T-cell (primary cell): ENCODE measurements at regions not wholly inside any gene's neighbourhood (a gene's known extent, or its start where the extent isn't known, plus 50 kb on each side); places are given as distances from the start of the nearest gene placed in this dataset.
"Not testable (repeated sequence)": the region's sequence is repeated elsewhere in the genome, so short reads cannot be mapped to it uniquely, and the experiment has no call there.

Experiments
- ATAC-seq, 4 experiments: fragments of 200-7000 bp in 3 of 4; fragments of 150-1000 bp in 1 of 4; cut with Tn5 transposase; replicated peaks in 1 of 4; 1 replicate in 3 of 4; 2 replicates in 1 of 4; pipeline ENCODE4 v1.10.0; 2021; ENCODE audit warnings: moderate library complexity in 3 of 4, mild to moderate bottlenecking in 2 of 4, moderate number of reproducible peaks in 1 of 4
- CTCF ChIA-PET, 2 donors: fragments of 300-600 bp; sonication (Branson Sonifier 250); formaldehyde crosslinking; loops; one replicate each; lab custom pipeline; 2022; ENCODE audit warnings: antibody characterized with exemption in 2 of 2; lab: Charles Lee
- POLR2A ChIA-PET, 2 donors: fragments of 300-600 bp; sonication (Branson Sonifier 250); formaldehyde crosslinking; loops; one replicate each; lab custom pipeline; 2022; ENCODE audit warnings: antibody characterized with exemption in 2 of 2; lab: Charles Lee
- DNase-seq, 35 experiments: peaks; one replicate each; pipeline versions ENCODE4 v3.0.0 to v3.0.0-alpha.2; 2013 to 2023
- H3K27ac ChIP-seq: one replicate; pipeline ENCODE4 v1.5.1; 2013; ENCODE audit warnings: low read length
- H3K27me3 ChIP-seq, 2 experiments: replicated peaks in 1 of 2; 1 replicate in 1 of 2; 2 replicates in 1 of 2; pipeline versions ENCODE4 v1.6.1 to v1.7.0; 2013; ENCODE audit warnings: low read length in 1 of 2, mixed read lengths in 1 of 2; ENCODE audit not compliant: control insufficient read depth in 2 of 2, insufficient read depth in 2 of 2; ENCODE audit errors: extremely low read depth in 1 of 2
- H3K36me3 ChIP-seq, 2 donors: 1 replicate in 1 of 2; 2 replicates in 1 of 2; pipeline versions ENCODE4 v1.6.1 to v1.7.0; 2013; ENCODE audit warnings: low read length in 1 of 2; ENCODE audit not compliant: control insufficient read depth in 2 of 2, insufficient read depth in 1 of 2; ENCODE audit errors: extremely low read depth in 1 of 2
- H3K4me1 ChIP-seq, 2 experiments: 1 replicate in 1 of 2; 2 replicates in 1 of 2; pipeline versions ENCODE4 v1.6.1 to v1.7.0; 2013; ENCODE audit warnings: low read length in 2 of 2, mixed read lengths in 1 of 2; ENCODE audit not compliant: insufficient read depth in 2 of 2, control insufficient read depth in 1 of 2; ENCODE audit errors: extremely low read depth in 1 of 2
- H3K4me3 ChIP-seq, 2 donors: 1 replicate in 1 of 2; 2 replicates in 1 of 2; pipeline versions ENCODE4 v1.5.1 to v1.7.0; 2013; ENCODE audit warnings: mild to moderate bottlenecking in 2 of 2, low read length in 1 of 2, moderate library complexity in 1 of 2; ENCODE audit not compliant: control insufficient read depth in 1 of 2; ENCODE audit errors: extremely low read depth in 1 of 2
- H3K9me3 ChIP-seq: 2 replicates; pipeline ENCODE4 v1.7.0; 2013
- H3K27ac Mint-ChIP-seq, 2 donors: one replicate each; pipeline ENCODE4 v1.8.0; 2020 to 2021; ENCODE audit warnings: mild to moderate bottlenecking in 2 of 2, mixed read lengths in 2 of 2
- H3K27me3 Mint-ChIP-seq, 2 donors: one replicate each; pipeline ENCODE4 v1.8.0; 2021 to 2022; ENCODE audit warnings: mixed read lengths in 2 of 2
- H3K36me3 Mint-ChIP-seq: one replicate; pipeline ENCODE4 v1.8.0; 2021; ENCODE audit warnings: mixed read lengths
- H3K4me1 Mint-ChIP-seq, 3 donors: one replicate each; pipeline ENCODE4 v1.8.0; 2020 to 2022; ENCODE audit warnings: mixed read lengths in 3 of 3, mild to moderate bottlenecking in 1 of 3
- H3K4me3 Mint-ChIP-seq, 3 donors: one replicate each; pipeline ENCODE4 v1.8.0; 2020 to 2022; ENCODE audit warnings: mild to moderate bottlenecking in 3 of 3, mixed read lengths in 3 of 3, moderate library complexity in 3 of 3
- H3K9me3 Mint-ChIP-seq, 3 donors: one replicate each; pipeline ENCODE4 v1.8.0; 2020 to 2022; ENCODE audit warnings: mixed read lengths in 3 of 3
- WGBS: methylation state at CpG from one replicate; pipeline ENCODE4 v1.1.5; 2013; ENCODE audit warnings: missing lambda C conversion rate; ENCODE audit not compliant: insufficient coverage; 5-methylcytosine and 5-hydroxymethylcytosine counted together

DNA sequence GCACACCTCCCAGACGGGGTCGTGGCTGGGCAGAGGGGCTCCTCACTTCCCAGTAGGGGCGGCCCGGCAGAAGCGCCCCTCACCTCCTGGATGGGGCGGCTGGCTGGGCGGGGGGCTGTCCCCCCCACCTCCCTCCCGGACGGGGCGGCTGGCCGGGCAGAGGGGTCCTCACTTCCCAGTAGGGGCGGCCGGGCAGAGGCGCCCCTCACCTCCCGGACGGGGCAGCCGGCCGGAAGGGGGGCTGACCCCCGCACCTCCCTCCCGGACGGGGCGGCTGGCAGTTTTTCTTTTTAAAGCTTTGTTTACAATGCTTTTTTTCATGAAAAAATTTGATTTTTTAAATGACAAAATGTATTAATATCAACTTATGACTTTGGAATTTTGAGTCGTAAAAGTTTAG, 159.0 kb upstream of the ATP2B1 start:
- CTCF ChIA-PET, H3K27ac Mint-ChIP-seq, H3K27ac ChIP-seq, H3K27me3 ChIP-seq, H3K4me3 Mint-ChIP-seq, H3K4me3 ChIP-seq, H3K9me3 ChIP-seq, ATAC-seq, H3K36me3 Mint-ChIP-seq, POLR2A ChIA-PET, H3K36me3 ChIP-seq, H3K27me3 Mint-ChIP-seq, DNase-seq: not testable (repeated sequence)
- peaks cover 28 to 30% (median 30%) of the 10 kb centered on the region in 3 donors for H3K4me1 Mint-ChIP-seq
- peaks cover 15 to 18% of the 10 kb centered on the region in 2 experiments for H3K4me1 ChIP-seq
- H3K9me3 Mint-ChIP-seq, result peaks cover 9 to 23% (median 14%) of the 10 kb centered on the region in 3 donors
- WGBS, result no CpG with 5 or more reads among the region's 23 CpGs

DNA sequence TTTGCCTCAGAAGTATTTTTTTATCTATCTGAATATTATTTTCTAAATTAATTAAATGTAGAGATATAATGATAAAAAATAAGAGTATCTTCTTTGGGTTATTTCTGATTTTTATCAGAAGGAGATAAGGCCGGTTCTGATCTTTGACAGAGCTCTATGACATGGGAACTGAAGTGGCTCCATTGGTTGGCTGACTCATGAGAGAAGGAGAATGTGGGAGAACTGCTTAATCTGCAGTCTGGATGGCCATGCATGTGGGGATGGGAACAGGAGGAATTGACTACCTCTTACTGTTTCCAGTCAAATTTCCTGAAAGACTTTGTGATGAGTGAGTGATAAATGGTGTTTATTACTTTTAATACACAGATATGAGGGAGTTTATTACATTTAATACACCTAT, 155.8 kb upstream of the ATP2B1 start:
- Mint-ChIP-seq H3K9me3 (peaks cover 0 to 7% (median 4%) of the 10 kb centered on the region in 3 donors), H3K36me3 (peaks cover 5% of the 10 kb centered on the region), H3K27me3 (no peaks in the 10 kb centered on the region), H3K4me1 (peaks cover 51 to 57% (median 55%) of the 10 kb centered on the region in 3 donors), H3K27ac (peak overlapping the region; percentile 95 to 97), H3K4me3 (peak overlapping the region in 2 of 3 donors; percentile 26 to 82)
- DNase-seq, result peak in 1 of 35 experiments; percentile 34
- ATAC-seq, result no peak
- CTCF ChIA-PET, result interaction anchor here in 1 of 2 donors (0.7 to 1.5 kb wide), 8 partner anchors 18 to 160 kb away, joined by 3 to 6 read pairs (median 4); partner anchors contain the start of gene ATP2B1
- Histone ChIP-seq H3K4me1 (peaks cover 29% of the 10 kb centered on the region in 2 experiments), H3K27me3 (no peaks in the 10 kb centered on the region), H3K4me3 (no peak overlapping the region), H3K27ac (peak overlapping the region; percentile 96), H3K9me3 (no peaks in the 10 kb centered on the region), H3K36me3 (no peaks in the 10 kb centered on the region)
- POLR2A ChIA-PET, result interaction anchor here in 1 of 2 donors (0.6 to 3.2 kb wide), 14 partner anchors 16 to 162 kb away, joined by 3 to 35 read pairs (median 4); partner anchors contain the start of gene ATP2B1
- WGBS, result 36% methylated on average over 1 of the region's 1 CpG

DNA sequence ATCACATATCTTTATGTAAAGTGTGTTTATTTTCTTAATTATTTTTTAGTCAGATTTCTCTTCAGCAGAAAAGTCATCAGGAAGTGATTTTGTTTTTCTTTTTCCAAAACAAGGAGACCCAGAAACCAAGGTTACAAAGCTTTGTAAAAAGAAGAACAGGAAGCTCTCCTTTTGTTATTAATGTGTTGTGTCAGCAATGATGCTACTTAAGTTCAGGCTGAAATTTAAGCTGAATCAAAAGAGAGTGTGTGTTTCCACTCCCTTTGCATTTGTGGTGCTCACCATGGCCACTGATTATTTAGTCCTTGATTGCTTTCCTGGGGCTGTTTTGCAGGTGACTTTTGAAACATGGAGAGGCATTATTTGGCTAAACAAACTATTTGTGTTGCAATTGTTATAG, 155.3 kb upstream of the ATP2B1 start:
- peak in 11 of 35 experiments; percentile 2 to 64 (median 19) for DNase-seq
- Histone ChIP-seq H3K36me3 (no peaks in the 10 kb centered on the region), H3K27ac (peak overlapping the region; percentile 96), H3K4me3 (no peak overlapping the region), H3K9me3 (no peaks in the 10 kb centered on the region), H3K27me3 (no peaks in the 10 kb centered on the region), H3K4me1 (peaks cover 29 to 33% of the 10 kb centered on the region in 2 experiments)
- Mint-ChIP-seq H3K27ac (peak overlapping the region; percentile 95 to 97), H3K4me3 (peak overlapping the region; percentile 74 to 82 (median 80)), H3K27me3 (no peaks in the 10 kb centered on the region), H3K9me3 (peaks cover 0 to 7% (median 4%) of the 10 kb centered on the region in 3 donors), H3K4me1 (peaks cover 55 to 61% (median 59%) of the 10 kb centered on the region in 3 donors), H3K36me3 (peaks cover 5% of the 10 kb centered on the region)
- ChIA-PET CTCF (interaction anchor here in 1 of 2 donors (0.7 to 1.5 kb wide), 9 partner anchors 18 to 160 kb away, joined by 3 to 9 read pairs (median 4); partner anchors contain the start of gene ATP2B1), POLR2A (interaction anchor here (0.6 to 3.2 kb wide), 18 partner anchors 16 to 201 kb away, joined by 3 to 35 read pairs (median 4); partner anchors contain the start of gene ATP2B1 (in 1 of the 2))
- peak; percentile 31 to 58 (median 38) for ATAC-seq

DNA sequence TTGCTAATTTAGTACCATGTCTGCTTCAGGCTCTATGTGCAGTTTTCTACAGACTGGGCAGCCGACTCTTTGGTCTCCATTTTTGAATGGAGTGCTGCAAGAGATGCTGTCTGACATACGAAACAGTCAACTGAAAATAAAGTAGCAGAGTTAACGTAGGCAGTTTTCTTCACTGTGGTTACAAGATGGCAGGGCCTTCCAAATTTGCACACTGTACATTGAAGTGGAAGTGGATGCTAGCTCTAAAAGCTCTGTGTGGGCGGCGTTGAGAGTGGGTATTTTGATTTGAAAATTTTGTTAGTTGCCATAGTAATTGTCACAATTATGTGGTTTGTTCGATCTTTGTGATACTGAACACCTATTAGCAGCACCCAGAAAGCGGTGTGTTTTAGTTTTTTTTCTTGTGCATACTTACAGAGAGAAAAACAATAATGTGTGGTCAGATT, 154.9 kb upstream of the ATP2B1 start:
- CTCF ChIA-PET, result interaction anchor here (0.7 to 1.5 kb wide), 9 partner anchors 19 to 195 kb away, joined by 3 to 9 read pairs (median 4); partner anchors contain the start of gene ATP2B1 (in 1 of the 2)
- no peaks in the 10 kb centered on the region for H3K27me3 ChIP-seq
- no peaks in the 10 kb centered on the region for H3K9me3 ChIP-seq
- Mint-ChIP-seq H3K4me1 (peaks cover 60 to 65% (median 64%) of the 10 kb centered on the region in 3 donors), H3K36me3 (peaks cover 5% of the 10 kb centered on the region), H3K9me3 (peaks cover 0 to 7% (median 4%) of the 10 kb centered on the region in 3 donors), H3K4me3 (peak overlapping the region; percentile 74 to 82 (median 80)), H3K27me3 (no peaks in the 10 kb centered on the region), H3K27ac (peak overlapping the region; percentile 95 to 97)
- peak; percentile 74 to 90 (median 76) for ATAC-seq
- H3K4me1 ChIP-seq, result peaks cover 29 to 33% of the 10 kb centered on the region in 2 experiments
- WGBS, result 0% methylated on average over 4 of the region's 7 CpGs
- H3K27ac ChIP-seq, result peak overlapping the region; percentile 96
- DNase-seq, result peak in 33 of 35 experiments; percentile 39 to 89 (median 72)
- H3K4me3 ChIP-seq, result peak overlapping the region in 1 of 2 donors; percentile 26
- no peaks in the 10 kb centered on the region for H3K36me3 ChIP-seq
- POLR2A ChIA-PET, result interaction anchor here (0.6 to 3.2 kb wide), 18 partner anchors 17 to 200 kb away, joined by 3 to 35 read pairs (median 4); partner anchors contain the start of gene ATP2B1 (in 1 of the 2)

DNA sequence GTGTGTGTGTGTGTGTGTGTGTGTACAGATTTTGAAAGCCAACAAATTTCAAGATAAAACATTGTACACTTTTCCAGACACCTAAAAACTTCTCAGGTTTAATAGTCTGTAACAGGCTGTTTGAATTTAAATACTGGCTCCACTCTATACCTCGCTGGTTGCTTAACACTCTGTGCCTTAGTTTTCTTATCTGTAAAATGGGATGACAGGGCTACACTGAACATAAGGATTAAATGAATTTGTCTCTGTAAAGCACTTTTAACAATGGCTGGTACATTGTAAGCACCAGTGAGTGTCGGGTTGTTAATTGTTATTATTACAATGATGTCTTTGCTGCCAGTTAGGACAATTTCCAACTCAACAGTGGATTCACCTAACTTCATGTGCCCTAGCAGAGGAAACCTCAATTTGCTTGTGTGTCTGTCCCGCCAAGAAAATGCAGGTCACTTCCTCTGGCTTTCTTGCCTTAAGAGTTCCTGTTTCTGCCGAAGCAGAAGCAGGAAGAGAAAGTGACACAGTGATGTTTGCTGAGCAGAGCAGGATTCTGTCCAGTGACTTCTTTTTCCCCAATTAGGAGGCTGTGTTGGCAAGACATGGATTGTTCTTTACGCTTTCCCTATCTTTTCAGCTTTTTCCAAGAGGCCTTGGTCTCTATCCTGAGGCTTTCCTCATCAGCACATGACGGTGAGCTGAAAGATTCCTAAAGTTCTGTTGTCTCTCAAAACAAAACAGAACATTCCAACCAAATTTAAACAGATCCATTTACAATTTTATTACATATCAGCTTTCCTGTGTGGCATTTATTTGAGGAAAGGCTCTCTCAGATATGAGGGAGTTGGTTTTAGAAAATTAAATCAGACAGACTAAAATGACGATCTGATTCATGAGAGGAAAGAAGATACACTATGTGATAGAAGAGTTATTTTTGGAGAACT, 154.1 kb upstream of the ATP2B1 start:
- ATAC-seq, result peak; percentile 34 to 75 (median 64)
- H3K27me3 ChIP-seq, result no peaks in the 10 kb centered on the region
- no peaks in the 10 kb centered on the region for H3K27me3 Mint-ChIP-seq
- H3K4me1 Mint-ChIP-seq, result peaks cover 67 to 72% (median 69%) of the 10 kb centered on the region in 3 donors
- DNase-seq, result peak in 32 of 35 experiments; percentile 12 to 77 (median 41)
- peak overlapping the region; percentile 74 to 82 (median 80) for H3K4me3 Mint-ChIP-seq
- ChIA-PET POLR2A (interaction anchor here (0.7 to 3.2 kb wide), 13 partner anchors 18 to 199 kb away, joined by 3 to 35 read pairs (median 4); partner anchors contain the start of gene ATP2B1 (in 1 of the 2)), CTCF (interaction anchor here (1.0 to 1.5 kb wide), 3 partner anchors 56 to 194 kb away, joined by 3 to 9 read pairs (median 4); no protein-coding TSS in a partner anchor)
- H3K36me3 ChIP-seq, result no peaks in the 10 kb centered on the region
- H3K9me3 ChIP-seq, result no peaks in the 10 kb centered on the region
- peaks cover 0 to 7% (median 4%) of the 10 kb centered on the region in 3 donors for H3K9me3 Mint-ChIP-seq
- peak overlapping the region; percentile 95 to 97 for H3K27ac Mint-ChIP-seq
- H3K4me1 ChIP-seq, result peaks cover 29 to 33% of the 10 kb centered on the region in 2 experiments
- H3K27ac ChIP-seq, result peak overlapping the region; percentile 96
- peak overlapping the region; percentile 26 to 35 for H3K4me3 ChIP-seq
- WGBS, result 15% methylated on average over 5 of the region's 7 CpGs
- peaks cover 5% of the 10 kb centered on the region for H3K36me3 Mint-ChIP-seq
